Sciatic nerve (tissue), 2 donors: ENCODE measurements at regions not wholly inside any gene's neighbourhood (a gene's known extent, or its start where the extent isn't known, plus 50 kb on each side); places are given as distances from the start of the nearest gene placed in this dataset.
"Not testable (repeated sequence)": the region's sequence is repeated elsewhere in the genome, so short reads cannot be mapped to it uniquely, and the experiment has no call there.

Experiments
- ATAC-seq: fragments of 200-7000 bp; cut with Tn5 transposase; one replicate; pipeline ENCODE4 v1.9.1; 2020; ENCODE audit warnings: mild to moderate bottlenecking, moderate library complexity
- DNase-seq: peaks from one replicate; pipeline ENCODE4 v3.0.0-alpha.2; 2020; ENCODE audit warnings: low spot score
- intact Hi-C: fragments of 100-400 bp; cut with DNase I; formaldehyde crosslinking; loops from one replicate; pipeline ENCODE4 v1.14.2; 2022
- donor health status: DM: no; HTN: no; CAD: no.
- donor health status: DM: no; HTN: no; CAD: no.

- intact Hi-C loops = no loop called here
- peak; percentile 36 for ATAC-seq
- no peak for DNase-seq
Observed at GRCh38 chr6:140269591-140270165, 895.2 kb upstream of the CITED2 start.

GRCh38 chr6:140264431-140264830 is 890.0 kb upstream of the CITED2 start:
- intact Hi-C loops = no loop called here
- ATAC-seq = no peak

GRCh38 chr6:140258302-140258701 is 883.9 kb upstream of the CITED2 start:
- ATAC-seq, intact Hi-C loops, DNase-seq: not testable (repeated sequence)

More at GRCh38 chr6:140264431-140264830, 890.0 kb upstream of the CITED2 start:
- DNase-seq = no peak

- no peak for DNase-seq
- intact Hi-C loops = no loop called here
- ATAC-seq = no peak
Observed at GRCh38 chr6:140256248-140256647, 881.8 kb upstream of the CITED2 start.

GRCh38 chr6:140253096-140253495 is 878.6 kb upstream of the CITED2 start:
- DNase-seq (no peak), ATAC-seq (no peak)
- intact Hi-C loops = no loop called here

GRCh38 chr6:140252099-140252498 is 877.7 kb upstream of the CITED2 start:
- no peak for ATAC-seq
- DNase-seq = no peak
- intact Hi-C loops = no loop called here

- intact Hi-C loops = no loop called here
- DNase-seq (no peak), ATAC-seq (no peak)
Observed at GRCh38 chr6:140245296-140246040, 871.0 kb upstream of the CITED2 start.

- ATAC-seq = no peak
- intact Hi-C loops = no loop called here
Observed at GRCh38 chr6:140237251-140237650, 862.8 kb upstream of the CITED2 start.

GRCh38 chr6:140236732-140237131 is 862.3 kb upstream of the CITED2 start:
- DNase-seq = no peak
- intact Hi-C loops = no loop called here
- ATAC-seq = no peak

More at GRCh38 chr6:140237251-140237650, 862.8 kb upstream of the CITED2 start:
- no peak for DNase-seq

- intact Hi-C loops = no loop called here
- ATAC-seq (no peak), DNase-seq (no peak)
Observed at GRCh38 chr6:140230282-140230681, 855.8 kb upstream of the CITED2 start.

GRCh38 chr6:140228491-140228890 is 854.0 kb upstream of the CITED2 start:
- intact Hi-C loops = no loop called here
- no peak for ATAC-seq
- no peak for DNase-seq

- no peak for DNase-seq
Observed at GRCh38 chr6:140226637-140227036, 852.2 kb upstream of the CITED2 start.

GRCh38 chr6:140225701-140226436 is 851.4 kb upstream of the CITED2 start:
- intact Hi-C loops = no loop called here
- no peak for DNase-seq
- no peak for ATAC-seq

More at GRCh38 chr6:140226637-140227036, 852.2 kb upstream of the CITED2 start:
- ATAC-seq = no peak
- intact Hi-C loops = no loop called here

GRCh38 chr6:140217283-140217682 is 842.8 kb upstream of the CITED2 start:
- DNase-seq (no peak), ATAC-seq (no peak)

GRCh38 chr6:140209775-140210174 is 835.3 kb upstream of the CITED2 start:
- DNase-seq = no peak
- intact Hi-C loops = no loop called here
- peak; percentile 74 for ATAC-seq

More at GRCh38 chr6:140217283-140217682, 842.8 kb upstream of the CITED2 start:
- intact Hi-C loops = no loop called here

- ATAC-seq = no peak
- intact Hi-C loops = no loop called here
- no peak for DNase-seq
Observed at GRCh38 chr6:140208286-140208685, 833.8 kb upstream of the CITED2 start.

- DNase-seq = no peak
- intact Hi-C loops = no loop called here
- ATAC-seq = no peak
Observed at GRCh38 chr6:140205795-140206593, 831.5 kb upstream of the CITED2 start.

- intact Hi-C loops = no loop called here
- ATAC-seq = no peak
- DNase-seq = no peak
Observed at GRCh38 chr6:140204154-140204553, 829.7 kb upstream of the CITED2 start.

GRCh38 chr6:140203661-140204147 is 829.3 kb upstream of the CITED2 start:
- intact Hi-C loops = no loop called here
- no peak for ATAC-seq
- no peak for DNase-seq
